Osteoblast (primary cell): ENCODE measurements at regions not wholly inside any gene's neighbourhood (a gene's known extent, or its start where the extent isn't known, plus 50 kb on each side); places are given as distances from the start of the nearest gene placed in this dataset.
A peak's percentile ranks its signal among the peaks of the same experiment; 100 is the strongest.

Experiments used
- DNase-seq: peaks from one replicate; pipeline ENCODE4 v3.0.0; 2011; ENCODE audit warnings: low spot score, mixed read lengths; ENCODE audit not compliant: insufficient read length; ENCODE audit errors: missing footprints
- H2AFZ ChIP-seq: 2 replicates; pipeline ENCODE4 v1.6.0; 2011; ENCODE audit warnings: mild to moderate bottlenecking, low read length
- H3K27ac ChIP-seq: 2 replicates; pipeline ENCODE4 v1.5.1; 2011; ENCODE audit warnings: mild to moderate bottlenecking, low read depth, low read length, moderate library complexity
- H3K27me3 ChIP-seq: 2 replicates; pipeline ENCODE4 v1.6.0; 2012; ENCODE audit warnings: mild to moderate bottlenecking, control low read depth, inconsistent platforms, low read length, moderate library complexity; ENCODE audit not compliant: insufficient read depth
- H3K36me3 ChIP-seq: 2 replicates; pipeline ENCODE4 v1.5.1; 2011; ENCODE audit warnings: mild to moderate bottlenecking, low read length, control low read depth, moderate library complexity; ENCODE audit not compliant: insufficient read depth
- H3K4me1 ChIP-seq: 2 replicates; pipeline ENCODE4 v1.5.1; 2011; ENCODE audit warnings: mild to moderate bottlenecking, low read length, control low read depth, moderate library complexity; ENCODE audit not compliant: insufficient read depth
- H3K4me2 ChIP-seq: 2 replicates; pipeline ENCODE4 v1.6.0; 2011; ENCODE audit warnings: mild to moderate bottlenecking, low read length; ENCODE audit not compliant: insufficient read depth
- H3K4me3 ChIP-seq: fragments of 200-600 bp; sonication (generic); 3 replicates; pipeline ENCODE4 v1.5.1; 2012; ENCODE audit warnings: mild to moderate bottlenecking, low read length, inconsistent platforms; ENCODE audit not compliant: insufficient read depth
- H3K79me2 ChIP-seq: 2 replicates; pipeline ENCODE4 v1.6.0; 2012; ENCODE audit warnings: mild to moderate bottlenecking, low read length, control low read depth, inconsistent platforms; ENCODE audit not compliant: insufficient read depth
- H3K9me3 ChIP-seq: 2 replicates; pipeline ENCODE4 v1.5.1; 2011; ENCODE audit warnings: low read depth, low read length, control low read depth
- H4K20me1 ChIP-seq: 2 replicates; pipeline ENCODE4 v1.6.0; 2012; ENCODE audit warnings: mild to moderate bottlenecking, low read length, control low read depth; ENCODE audit not compliant: insufficient read depth
- TF ChIP-seq, protein P1 (sequence below): IDR thresholded peaks from 2 replicates; pipeline ENCODE4 v1.5.1; 2011; ENCODE audit warnings: mild to moderate bottlenecking, low read depth, low read length, moderate library complexity; ENCODE audit errors: extremely low read depth

GRCh38 chr12:20140751-20141150, 227.6 kb upstream of the PDE3A start:
- TF ChIP-seq, protein P1, sequence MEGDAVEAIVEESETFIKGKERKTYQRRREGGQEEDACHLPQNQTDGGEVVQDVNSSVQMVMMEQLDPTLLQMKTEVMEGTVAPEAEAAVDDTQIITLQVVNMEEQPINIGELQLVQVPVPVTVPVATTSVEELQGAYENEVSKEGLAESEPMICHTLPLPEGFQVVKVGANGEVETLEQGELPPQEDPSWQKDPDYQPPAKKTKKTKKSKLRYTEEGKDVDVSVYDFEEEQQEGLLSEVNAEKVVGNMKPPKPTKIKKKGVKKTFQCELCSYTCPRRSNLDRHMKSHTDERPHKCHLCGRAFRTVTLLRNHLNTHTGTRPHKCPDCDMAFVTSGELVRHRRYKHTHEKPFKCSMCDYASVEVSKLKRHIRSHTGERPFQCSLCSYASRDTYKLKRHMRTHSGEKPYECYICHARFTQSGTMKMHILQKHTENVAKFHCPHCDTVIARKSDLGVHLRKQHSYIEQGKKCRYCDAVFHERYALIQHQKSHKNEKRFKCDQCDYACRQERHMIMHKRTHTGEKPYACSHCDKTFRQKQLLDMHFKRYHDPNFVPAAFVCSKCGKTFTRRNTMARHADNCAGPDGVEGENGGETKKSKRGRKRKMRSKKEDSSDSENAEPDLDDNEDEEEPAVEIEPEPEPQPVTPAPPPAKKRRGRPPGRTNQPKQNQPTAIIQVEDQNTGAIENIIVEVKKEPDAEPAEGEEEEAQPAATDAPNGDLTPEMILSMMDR, result no peak
- H3K79me2 ChIP-seq, result no peaks in the 10 kb centered on the region
- no peak overlapping the region for H3K4me3 ChIP-seq
- no peak overlapping the region for H3K27ac ChIP-seq
- no peak overlapping the region for H2AFZ ChIP-seq
- no peaks in the 10 kb centered on the region for H4K20me1 ChIP-seq
- no peak for DNase-seq
- no peaks in the 10 kb centered on the region for H3K9me3 ChIP-seq
- no peak overlapping the region for H3K4me2 ChIP-seq
- no peaks in the 10 kb centered on the region for H3K4me1 ChIP-seq
- no peaks in the 10 kb centered on the region for H3K36me3 ChIP-seq
- no peaks in the 10 kb centered on the region for H3K27me3 ChIP-seq

- TF ChIP-seq, protein P1, result no peak
- Histone ChIP-seq H3K79me2 (no peaks in the 10 kb centered on the region), H3K9me3 (no peaks in the 10 kb centered on the region), H2AFZ (peak overlapping the region; percentile 20), H3K4me2 (no peak overlapping the region), H3K4me1 (no peaks in the 10 kb centered on the region), H3K4me3 (no peak overlapping the region), H3K36me3 (no peaks in the 10 kb centered on the region), H4K20me1 (no peaks in the 10 kb centered on the region), H3K27ac (no peak overlapping the region), H3K27me3 (no peaks in the 10 kb centered on the region)
- DNase-seq, result no peak
Measured at GRCh38 chr12:20142316-20142715, 226.0 kb upstream of the PDE3A start.

GRCh38 chr12:20142956-20143355, 225.4 kb upstream of the PDE3A start:
- Histone ChIP-seq H3K4me3 (no peak overlapping the region), H3K36me3 (no peaks in the 10 kb centered on the region), H3K4me2 (no peak overlapping the region), H3K79me2 (no peaks in the 10 kb centered on the region), H3K27me3 (no peaks in the 10 kb centered on the region), H3K4me1 (no peaks in the 10 kb centered on the region), H3K9me3 (no peaks in the 10 kb centered on the region), H3K27ac (no peak overlapping the region), H2AFZ (no peak overlapping the region), H4K20me1 (no peaks in the 10 kb centered on the region)
- TF ChIP-seq, protein P1, result peak; percentile 23
- DNase-seq, result no peak

GRCh38 chr12:20144341-20144740, 224.0 kb upstream of the PDE3A start:
- TF ChIP-seq, protein P1, result no peak
- H3K4me1 ChIP-seq, result no peaks in the 10 kb centered on the region
- H3K4me2 ChIP-seq, result no peak overlapping the region
- no peak overlapping the region for H3K27ac ChIP-seq
- H4K20me1 ChIP-seq, result no peaks in the 10 kb centered on the region
- no peak for DNase-seq
- H3K79me2 ChIP-seq, result no peaks in the 10 kb centered on the region
- no peaks in the 10 kb centered on the region for H3K36me3 ChIP-seq
- no peaks in the 10 kb centered on the region for H3K9me3 ChIP-seq
- no peak overlapping the region for H3K4me3 ChIP-seq
- H3K27me3 ChIP-seq, result no peaks in the 10 kb centered on the region
- H2AFZ ChIP-seq, result no peak overlapping the region
